ENCODE measurements at regions not wholly inside any gene's neighbourhood (a gene's known extent, or its start where the extent isn't known, plus 50 kb on each side); places are given as distances from the start of the nearest gene placed in this dataset.

- DNase-seq (ENCODE audit: low read depth, low spot score) = no peak
- H3K9me3 Mint-ChIP-seq = peaks cover 11% of the 10 kb centered on the region
- H3K4me1 Mint-ChIP-seq = no peaks in the 10 kb centered on the region
- no peak overlapping the region for H3K4me3 Mint-ChIP-seq
- peaks cover 3% of the 10 kb centered on the region for H3K36me3 Mint-ChIP-seq (ENCODE audit: low read depth)
- H3K27ac Mint-ChIP-seq (ENCODE audit: unreplicated experiment) = no peak overlapping the region
- no peaks in the 10 kb centered on the region for H3K27me3 Mint-ChIP-seq (ENCODE audit: low read depth)
- TF ChIP-seq CTCF (conservative IDR thresholded peaks at IDR 0.05) = no peak
Measured at GRCh38 chr14:51458563-51458955, 193.2 kb upstream of the FRMD6 start.

- Mint-ChIP-seq H3K27ac (ENCODE audit: unreplicated experiment) (no peak overlapping the region), H3K9me3 (peaks cover 11% of the 10 kb centered on the region), H3K36me3 (ENCODE audit: low read depth) (peaks cover 5% of the 10 kb centered on the region), H3K27me3 (ENCODE audit: low read depth) (no peaks in the 10 kb centered on the region), H3K4me3 (no peak overlapping the region), H3K4me1 (no peaks in the 10 kb centered on the region)
- no peak for TF ChIP-seq CTCF (conservative IDR thresholded peaks at IDR 0.05)
- no peak for DNase-seq (ENCODE audit: low read depth, low spot score)
Measured at GRCh38 chr14:51460011-51460410, 191.7 kb upstream of the FRMD6 start.

GRCh38 chr14:51462182-51462581 is 189.5 kb upstream of the FRMD6 start:
- DNase-seq (ENCODE audit: low read depth, low spot score) = no peak
- no peaks in the 10 kb centered on the region for H3K27me3 Mint-ChIP-seq (ENCODE audit: low read depth)
- peaks cover 2% of the 10 kb centered on the region for H3K36me3 Mint-ChIP-seq (ENCODE audit: low read depth)
- no peak overlapping the region for H3K27ac Mint-ChIP-seq (ENCODE audit: unreplicated experiment)
- peaks cover 6% of the 10 kb centered on the region for H3K9me3 Mint-ChIP-seq
- H3K4me3 Mint-ChIP-seq = no peak overlapping the region
- no peak for TF ChIP-seq CTCF (conservative IDR thresholded peaks at IDR 0.05)
- no peaks in the 10 kb centered on the region for H3K4me1 Mint-ChIP-seq

GRCh38 chr14:51462706-51463105 is 189.0 kb upstream of the FRMD6 start:
- no peak for TF ChIP-seq CTCF (conservative IDR thresholded peaks at IDR 0.05)
- H3K4me3 Mint-ChIP-seq = no peak overlapping the region
- no peak overlapping the region for H3K27ac Mint-ChIP-seq (ENCODE audit: unreplicated experiment)
- H3K9me3 Mint-ChIP-seq = peaks cover 6% of the 10 kb centered on the region
- DNase-seq (ENCODE audit: low read depth, low spot score) = no peak
- no peaks in the 10 kb centered on the region for H3K4me1 Mint-ChIP-seq
- H3K27me3 Mint-ChIP-seq (ENCODE audit: low read depth) = no peaks in the 10 kb centered on the region
- H3K36me3 Mint-ChIP-seq (ENCODE audit: low read depth) = peaks cover 2% of the 10 kb centered on the region

GRCh38 chr14:51463461-51463860 is 188.2 kb upstream of the FRMD6 start:
- Mint-ChIP-seq H3K9me3 (peaks cover 4% of the 10 kb centered on the region), H3K4me1 (no peaks in the 10 kb centered on the region), H3K36me3 (ENCODE audit: low read depth) (peaks cover 2% of the 10 kb centered on the region), H3K27ac (ENCODE audit: unreplicated experiment) (no peak overlapping the region), H3K4me3 (no peak overlapping the region), H3K27me3 (ENCODE audit: low read depth) (no peaks in the 10 kb centered on the region)
- TF ChIP-seq CTCF (conservative IDR thresholded peaks at IDR 0.05) = no peak
- DNase-seq (ENCODE audit: low read depth, low spot score) = no peak

GRCh38 chr14:51464411-51464810 is 187.3 kb upstream of the FRMD6 start:
- Mint-ChIP-seq H3K36me3 (ENCODE audit: low read depth) (peaks cover 2% of the 10 kb centered on the region), H3K27me3 (ENCODE audit: low read depth) (no peaks in the 10 kb centered on the region), H3K27ac (ENCODE audit: unreplicated experiment) (no peak overlapping the region), H3K9me3 (no peaks in the 10 kb centered on the region), H3K4me1 (no peaks in the 10 kb centered on the region), H3K4me3 (no peak overlapping the region)
- TF ChIP-seq CTCF (conservative IDR thresholded peaks at IDR 0.05) = no peak
- DNase-seq (ENCODE audit: low read depth, low spot score) = no peak

All from neural crest cell (in vitro differentiated cells).